C4-2B (cell line): ENCODE measurements at regions not wholly inside any gene's neighbourhood (a gene's known extent, or its start where the extent isn't known, plus 50 kb on each side); places are given as distances from the start of the nearest gene placed in this dataset.

Experiments used
- ZFX ChIP-seq: fragments of 450-650 bp; IDR thresholded peaks from 2 replicates; pipeline ENCODE4 v1.6.1; 2017
- TF ChIP-seq, protein P1 (sequence below): fragments of 450-650 bp; conservative IDR thresholded peaks from 2 replicates; pipeline ENCODE4 v1.5.1; 2017; ENCODE audit warnings: mild to moderate bottlenecking

DNA sequence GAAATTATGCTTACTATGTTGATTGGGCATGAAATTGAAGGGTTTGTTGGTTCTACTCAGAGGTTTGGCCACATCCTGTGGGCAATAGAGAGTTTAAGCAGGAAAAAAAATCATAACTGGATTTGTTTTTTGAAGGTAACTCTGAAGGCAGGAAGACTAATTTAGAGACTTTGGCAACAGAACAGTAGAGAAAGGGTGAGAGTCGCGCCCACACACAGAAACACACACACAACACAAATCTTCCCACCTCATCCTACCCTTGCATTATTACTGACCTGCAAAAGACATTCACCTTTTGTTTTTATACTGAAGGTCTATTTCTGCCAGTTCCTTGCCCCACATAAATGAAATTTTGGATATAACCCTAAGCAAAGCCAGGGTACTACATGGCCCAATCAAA, 270.6 kb downstream of the TBL1XR1 start:
- TF ChIP-seq, protein P1, sequence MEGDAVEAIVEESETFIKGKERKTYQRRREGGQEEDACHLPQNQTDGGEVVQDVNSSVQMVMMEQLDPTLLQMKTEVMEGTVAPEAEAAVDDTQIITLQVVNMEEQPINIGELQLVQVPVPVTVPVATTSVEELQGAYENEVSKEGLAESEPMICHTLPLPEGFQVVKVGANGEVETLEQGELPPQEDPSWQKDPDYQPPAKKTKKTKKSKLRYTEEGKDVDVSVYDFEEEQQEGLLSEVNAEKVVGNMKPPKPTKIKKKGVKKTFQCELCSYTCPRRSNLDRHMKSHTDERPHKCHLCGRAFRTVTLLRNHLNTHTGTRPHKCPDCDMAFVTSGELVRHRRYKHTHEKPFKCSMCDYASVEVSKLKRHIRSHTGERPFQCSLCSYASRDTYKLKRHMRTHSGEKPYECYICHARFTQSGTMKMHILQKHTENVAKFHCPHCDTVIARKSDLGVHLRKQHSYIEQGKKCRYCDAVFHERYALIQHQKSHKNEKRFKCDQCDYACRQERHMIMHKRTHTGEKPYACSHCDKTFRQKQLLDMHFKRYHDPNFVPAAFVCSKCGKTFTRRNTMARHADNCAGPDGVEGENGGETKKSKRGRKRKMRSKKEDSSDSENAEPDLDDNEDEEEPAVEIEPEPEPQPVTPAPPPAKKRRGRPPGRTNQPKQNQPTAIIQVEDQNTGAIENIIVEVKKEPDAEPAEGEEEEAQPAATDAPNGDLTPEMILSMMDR, result no peak
- no peak for TF ChIP-seq ZFX
